Neural cell (in vitro differentiated cells): ENCODE measurements at regions not wholly inside any gene's neighbourhood (a gene's known extent, or its start where the extent isn't known, plus 50 kb on each side); places are given as distances from the start of the nearest gene placed in this dataset.

ENCODE experiments used
- H2AFZ ChIP-seq: fragments of 200-600, 300-800 bp; sonication (generic), shearing (Covaris generic); 2 replicates; pipeline ENCODE4 v1.6.0; 2014; ENCODE audit warnings: low read depth, mild to moderate bottlenecking, antibody characterized with exemption, low read length, moderate library complexity
- H3F3A ChIP-seq: fragments of 200-600 bp; shearing (Covaris generic); 2 replicates; pipeline ENCODE4 v1.6.1; 2016; ENCODE audit warnings: mild to moderate bottlenecking, moderate library complexity, mixed read lengths, antibody characterized with exemption, low read length; ENCODE audit not compliant: insufficient read depth, poor library complexity, severe bottlenecking
- H3K27ac ChIP-seq: fragments of 200-600, 300-800 bp; sonication (generic), shearing (Covaris generic); 2 replicates; pipeline ENCODE4 v1.5.1; 2014; ENCODE audit warnings: mild to moderate bottlenecking, low read length, moderate library complexity
- H3K27me3 ChIP-seq: fragments of 300-800, 200-600 bp; sonication (generic), shearing (Covaris generic); 2 replicates; pipeline ENCODE4 v1.6.0; 2014; ENCODE audit warnings: mild to moderate bottlenecking, low read depth, low read length, moderate library complexity; ENCODE audit not compliant: insufficient read depth
- H3K36me3 ChIP-seq: fragments of 300-800, 200-600 bp; sonication (generic), shearing (Covaris generic); 2 replicates; pipeline ENCODE4 v1.5.1; 2014; ENCODE audit warnings: mild to moderate bottlenecking, antibody characterized with exemption, low read length, moderate library complexity; ENCODE audit not compliant: insufficient read depth
- H3K4me2 ChIP-seq: fragments of 300-800, 200-600 bp; sonication (generic), shearing (Covaris generic); 2 replicates; pipeline ENCODE4 v1.6.0; 2014; ENCODE audit warnings: mild to moderate bottlenecking, low read length
- H3K4me3 ChIP-seq: fragments of 300-800, 200-600 bp; sonication (generic), shearing (Covaris generic); 2 replicates; pipeline ENCODE4 v1.5.1; 2014; ENCODE audit warnings: mild to moderate bottlenecking, low read length, moderate library complexity
- H3K79me2 ChIP-seq: fragments of 200-600 bp; shearing (Covaris generic); replicated peaks from 2 replicates; pipeline ENCODE4 v1.6.0; 2014; ENCODE audit warnings: mild to moderate bottlenecking, low read length, moderate library complexity; ENCODE audit not compliant: insufficient read depth
- H3K9ac ChIP-seq: fragments of 300-800, 200-600 bp; sonication (generic), shearing (Covaris generic); 2 replicates; pipeline ENCODE4 v1.6.1; 2016; ENCODE audit warnings: mild to moderate bottlenecking, low read length, mixed read lengths
- H3K9me2 ChIP-seq: fragments of 200-600 bp; shearing (Covaris generic); 2 replicates; pipeline ENCODE4 v1.6.1; 2016; ENCODE audit warnings: mild to moderate bottlenecking, low read length, mixed read lengths; ENCODE audit not compliant: insufficient read depth
- H3K9me3 ChIP-seq: fragments of 200-600, 300-800 bp; sonication (generic), shearing (Covaris generic); 2 replicates; pipeline ENCODE4 v1.6.1; 2016; ENCODE audit warnings: mild to moderate bottlenecking, mixed run types, low read length, moderate library complexity, mixed read lengths
- H4K20me1 ChIP-seq: fragments of 200-600 bp; shearing (Covaris generic); 2 replicates; pipeline ENCODE4 v1.6.1; 2016; ENCODE audit warnings: mild to moderate bottlenecking, mixed run types; ENCODE audit not compliant: insufficient read depth
- CTCF ChIP-seq: fragments of 450-650 bp; IDR thresholded peaks from 2 replicates; pipeline ENCODE4 v1.5.1; 2014; ENCODE audit warnings: antibody characterized with exemption, mild to moderate bottlenecking, moderate library complexity; ENCODE audit not compliant: poor library complexity, severe bottlenecking
- EP300 ChIP-seq: fragments of 450-650 bp; conservative IDR thresholded peaks from 2 replicates; pipeline ENCODE4 v1.6.1; 2014; ENCODE audit warnings: antibody characterized with exemption, mild to moderate bottlenecking, moderate library complexity; ENCODE audit not compliant: poor library complexity, severe bottlenecking
- EZH2 ChIP-seq: fragments of 200-600, 300-800 bp; shearing (Covaris generic), sonication (generic); IDR thresholded peaks from 2 replicates; pipeline ENCODE4 v1.6.1; 2014; ENCODE audit warnings: antibody characterized with exemption, low read length, borderline replicate concordance, mild to moderate bottlenecking; ENCODE audit not compliant: insufficient read depth, poor library complexity, severe bottlenecking
- MXI1 ChIP-seq: fragments of 450-650 bp; conservative IDR thresholded peaks from 2 replicates; pipeline ENCODE4 v1.6.1; 2014; ENCODE audit warnings: antibody characterized with exemption, mild to moderate bottlenecking; ENCODE audit not compliant: poor library complexity, severe bottlenecking
- POLR2AphosphoS5 ChIP-seq: IDR thresholded peaks from 2 replicates; pipeline ENCODE4 v1.6.1; 2012
- RAD21 ChIP-seq: fragments of 450-650 bp; conservative IDR thresholded peaks from 2 replicates; pipeline ENCODE4 v1.6.1; 2014; ENCODE audit warnings: antibody characterized with exemption, mild to moderate bottlenecking, moderate library complexity
- SMC3 ChIP-seq: fragments of 450-650 bp; conservative IDR thresholded peaks from 2 replicates; pipeline ENCODE4 v1.6.1; 2014; ENCODE audit warnings: antibody characterized with exemption, mild to moderate bottlenecking, moderate library complexity; ENCODE audit not compliant: poor library complexity
- TAF1 ChIP-seq: IDR thresholded peaks from 2 replicates; pipeline ENCODE4 v1.6.1; 2012; ENCODE audit warnings: low read depth
- TF ChIP-seq, protein P1 (sequence below): IDR thresholded peaks from 2 replicates; pipeline ENCODE4 v1.6.1; 2012; ENCODE audit warnings: borderline replicate concordance

DNA sequence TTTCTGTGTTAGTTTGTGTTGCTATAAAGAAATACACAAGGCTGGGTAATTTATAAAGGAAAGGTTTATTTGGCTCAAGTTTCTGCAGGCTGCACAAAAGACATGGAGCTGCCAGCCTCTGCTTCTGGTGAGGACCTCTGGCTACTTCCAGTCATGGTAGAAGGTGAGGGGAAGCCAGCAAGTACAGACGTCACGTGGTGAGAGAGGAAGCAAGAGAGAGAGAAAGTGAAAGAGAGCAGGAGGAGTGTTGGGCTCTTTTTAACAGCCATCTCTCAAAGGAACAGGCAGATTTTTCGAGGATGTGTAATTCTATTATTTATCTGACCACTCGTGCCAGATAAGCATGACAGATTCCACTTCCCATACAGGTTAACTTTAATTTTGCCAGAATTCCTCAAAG is 1199.1 kb downstream of the ADGRL3 start:
- Histone ChIP-seq H3K27ac (no peak overlapping the region), H4K20me1 (no peaks in the 10 kb centered on the region), H3K79me2 (no peaks in the 10 kb centered on the region), H3F3A (no peaks in the 10 kb centered on the region), H3K27me3 (no peaks in the 10 kb centered on the region), H3K9me3 (no peaks in the 10 kb centered on the region), H2AFZ (no peak overlapping the region), H3K9me2 (no peaks in the 10 kb centered on the region), H3K4me2 (no peak overlapping the region), H3K9ac (no peak overlapping the region), H3K36me3 (no peaks in the 10 kb centered on the region), H3K4me3 (no peak overlapping the region)
- no peak for TF ChIP-seq TAF1
- no peak for TF ChIP-seq SMC3
- no peak for TF ChIP-seq POLR2AphosphoS5
- no peak for TF ChIP-seq MXI1

DNA sequence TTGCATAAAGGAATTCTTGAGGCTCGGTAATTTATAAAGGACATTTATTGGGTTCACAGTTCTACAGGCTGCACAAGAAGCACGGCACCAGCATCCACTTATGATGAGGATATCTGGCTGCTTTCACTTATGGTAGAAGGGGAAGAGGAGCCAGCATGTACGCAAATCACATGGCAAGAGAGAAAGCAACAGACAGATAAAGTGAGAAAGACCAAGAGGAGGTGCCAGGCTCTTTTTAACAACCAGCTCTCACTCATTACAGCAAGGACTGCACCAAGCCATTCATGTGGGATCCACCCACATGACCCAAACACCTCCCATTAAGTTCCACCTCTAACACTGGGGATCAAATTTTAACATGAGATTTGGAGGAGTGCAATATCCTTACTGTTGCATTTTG is 1198.2 kb downstream of the ADGRL3 start:
- Histone ChIP-seq H3K36me3 (no peaks in the 10 kb centered on the region), H3K9me2 (no peaks in the 10 kb centered on the region), H3K9ac (no peak overlapping the region), H3K27ac (no peak overlapping the region), H3K9me3 (no peaks in the 10 kb centered on the region), H2AFZ (no peak overlapping the region), H4K20me1 (no peaks in the 10 kb centered on the region), H3F3A (no peaks in the 10 kb centered on the region), H3K79me2 (no peaks in the 10 kb centered on the region), H3K4me2 (no peak overlapping the region), H3K4me3 (no peak overlapping the region), H3K27me3 (no peaks in the 10 kb centered on the region)
- TF ChIP-seq CTCF (no peak), POLR2AphosphoS5 (no peak), MXI1 (no peak), SMC3 (no peak), EP300 (no peak), TAF1 (no peak), EZH2 (no peak), RAD21 (no peak)
- TF ChIP-seq, protein P1, sequence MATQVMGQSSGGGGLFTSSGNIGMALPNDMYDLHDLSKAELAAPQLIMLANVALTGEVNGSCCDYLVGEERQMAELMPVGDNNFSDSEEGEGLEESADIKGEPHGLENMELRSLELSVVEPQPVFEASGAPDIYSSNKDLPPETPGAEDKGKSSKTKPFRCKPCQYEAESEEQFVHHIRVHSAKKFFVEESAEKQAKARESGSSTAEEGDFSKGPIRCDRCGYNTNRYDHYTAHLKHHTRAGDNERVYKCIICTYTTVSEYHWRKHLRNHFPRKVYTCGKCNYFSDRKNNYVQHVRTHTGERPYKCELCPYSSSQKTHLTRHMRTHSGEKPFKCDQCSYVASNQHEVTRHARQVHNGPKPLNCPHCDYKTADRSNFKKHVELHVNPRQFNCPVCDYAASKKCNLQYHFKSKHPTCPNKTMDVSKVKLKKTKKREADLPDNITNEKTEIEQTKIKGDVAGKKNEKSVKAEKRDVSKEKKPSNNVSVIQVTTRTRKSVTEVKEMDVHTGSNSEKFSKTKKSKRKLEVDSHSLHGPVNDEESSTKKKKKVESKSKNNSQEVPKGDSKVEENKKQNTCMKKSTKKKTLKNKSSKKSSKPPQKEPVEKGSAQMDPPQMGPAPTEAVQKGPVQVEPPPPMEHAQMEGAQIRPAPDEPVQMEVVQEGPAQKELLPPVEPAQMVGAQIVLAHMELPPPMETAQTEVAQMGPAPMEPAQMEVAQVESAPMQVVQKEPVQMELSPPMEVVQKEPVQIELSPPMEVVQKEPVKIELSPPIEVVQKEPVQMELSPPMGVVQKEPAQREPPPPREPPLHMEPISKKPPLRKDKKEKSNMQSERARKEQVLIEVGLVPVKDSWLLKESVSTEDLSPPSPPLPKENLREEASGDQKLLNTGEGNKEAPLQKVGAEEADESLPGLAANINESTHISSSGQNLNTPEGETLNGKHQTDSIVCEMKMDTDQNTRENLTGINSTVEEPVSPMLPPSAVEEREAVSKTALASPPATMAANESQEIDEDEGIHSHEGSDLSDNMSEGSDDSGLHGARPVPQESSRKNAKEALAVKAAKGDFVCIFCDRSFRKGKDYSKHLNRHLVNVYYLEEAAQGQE = no peak

- Histone ChIP-seq H3K36me3 (no peaks in the 10 kb centered on the region), H4K20me1 (no peaks in the 10 kb centered on the region), H3K4me3 (no peak overlapping the region), H3K9ac (no peak overlapping the region), H3K9me3 (no peaks in the 10 kb centered on the region), H3K27me3 (no peaks in the 10 kb centered on the region), H3K27ac (no peak overlapping the region), H3F3A (no peaks in the 10 kb centered on the region), H3K4me2 (no peak overlapping the region), H2AFZ (no peak overlapping the region), H3K9me2 (no peaks in the 10 kb centered on the region), H3K79me2 (no peaks in the 10 kb centered on the region)
- TF ChIP-seq EP300 = no peak
- no peak for TF ChIP-seq EZH2
- TF ChIP-seq CTCF = no peak
- no peak for TF ChIP-seq MXI1
- TF ChIP-seq, protein P1 = no peak
- no peak for TF ChIP-seq RAD21
- TF ChIP-seq SMC3 = no peak
- TF ChIP-seq POLR2AphosphoS5 = no peak
- no peak for TF ChIP-seq TAF1
Observed at GRCh38 chr4:62394766-62395165, 1194.6 kb downstream of the ADGRL3 start.
